K562 (cell line): ENCODE measurements at regions not wholly inside any gene's neighbourhood (a gene's known extent, or its start where the extent isn't known, plus 50 kb on each side); places are given as distances from the start of the nearest gene placed in this dataset.

Experiments used
- ATAC-seq: fragments of 200-7000 bp; cut with Tn5 transposase; 3 replicates; pipeline ENCODE4 v1.9.1; 2020; ENCODE audit warnings: moderate library complexity
- BruUV-seq: library from RNA; stranded (reverse); fragments of 400-500 nt; replicated peaks from 2 replicates; lab custom pipeline; 2021; lab: Mats Ljungman, UMichigan
- CTCF ChIA-PET: fragments of 300-600 bp; formaldehyde crosslinking; extraction: SDS; loops from one replicate; lab custom pipeline; 2021; ENCODE audit warnings: low intra/inter-chr PET ratio; lab: Yijun Ruan, JAX
- POLR2A ChIA-PET: fragments of 300-600, 350-650 bp; sonication (Branson Sonifier 250); formaldehyde crosslinking; extraction: SDS; loops from one replicate; lab custom pipeline; 2021; ENCODE audit warnings: antibody characterized with exemption, inconsistent platforms; lab: Yijun Ruan, JAX
- DNase-seq, 4 experiments: peaks; one replicate each; pipeline versions ENCODE4 v3.0.0 to v3.0.0-alpha.2; 2011 to 2018; ENCODE audit warnings: low spot score in 3 of 4, mixed read lengths in 3 of 4; ENCODE audit errors: extremely low read depth in 1 of 4
- FAIRE-seq: peaks from 2 replicates; lab custom pipeline; 2011; peaks lifted over from hg19 to GRCh38; lab: Jason Lieb, UNC
- H2AFZ ChIP-seq: 2 replicates; pipeline ENCODE4 v1.6.0; 2011; ENCODE audit warnings: low read depth, low read length, control low read depth, inconsistent platforms
- H3K27ac ChIP-seq: fragments of 200-600 bp; 3 replicates; pipeline ENCODE4 v1.8.0; 2011; ENCODE audit warnings: low read depth, mild to moderate bottlenecking, control low read depth, inconsistent platforms, low read length, moderate library complexity, mixed read lengths; ENCODE audit errors: extremely low read depth
- H3K27me3 ChIP-seq, 2 experiments: fragments of 300-600 bp in 1 of 2; 2 replicates in 1 of 2; 3 replicates in 1 of 2; pipeline versions ENCODE4 v1.6.0 to v1.8.0; 2011; ENCODE audit warnings: inconsistent platforms in 2 of 2, low read length in 2 of 2, mild to moderate bottlenecking in 1 of 2, mixed read lengths in 1 of 2, moderate library complexity in 1 of 2; ENCODE audit not compliant: control insufficient read depth in 2 of 2, insufficient read depth in 2 of 2
- H3K36me3 ChIP-seq: fragments of 300-600 bp; 3 replicates; pipeline ENCODE4 v1.8.0; 2011; ENCODE audit warnings: mild to moderate bottlenecking, low read length, inconsistent platforms; ENCODE audit not compliant: control insufficient read depth, insufficient read depth
- H3K4me1 ChIP-seq, 2 experiments: fragments of 200-600 bp in 1 of 2; replicated peaks in 1 of 2; 2 replicates in 1 of 2; 3 replicates in 1 of 2; pipeline versions ENCODE4 v1.5.1 to v1.8.0; 2011; ENCODE audit warnings: inconsistent platforms in 2 of 2, low read length in 2 of 2, mild to moderate bottlenecking in 1 of 2, mixed read lengths in 1 of 2, moderate library complexity in 1 of 2; ENCODE audit not compliant: control insufficient read depth in 2 of 2, insufficient read depth in 2 of 2
- H3K4me2 ChIP-seq: 2 replicates; pipeline ENCODE4 v1.6.1; 2011; ENCODE audit warnings: low read length, control low read depth, inconsistent platforms, mixed read lengths; ENCODE audit not compliant: insufficient read depth
- H3K4me3 ChIP-seq: fragments of 200-600 bp; sonication (generic), shearing (Covaris generic); 2 replicates; pipeline ENCODE4 v1.5.1; 2016; ENCODE audit warnings: control low read depth, inconsistent platforms
- H3K79me2 ChIP-seq: fragments of 200-600 bp; 3 replicates; pipeline ENCODE4 v1.8.0; 2011; ENCODE audit warnings: low read length, inconsistent platforms; ENCODE audit not compliant: control insufficient read depth, insufficient read depth
- H3K9ac ChIP-seq, 2 experiments: 2 replicates each; pipeline versions ENCODE4 v1.6.0 to v1.6.1; 2011; ENCODE audit warnings: low read depth in 2 of 2, low read length in 2 of 2, control low read depth in 1 of 2, inconsistent platforms in 1 of 2, mild to moderate bottlenecking in 1 of 2, mixed read lengths in 1 of 2; ENCODE audit not compliant: insufficient read depth in 1 of 2
- H3K9me1 ChIP-seq: one replicate; pipeline ENCODE4 v1.6.0; 2011; ENCODE audit warnings: inconsistent platforms, mild to moderate bottlenecking, low read length, moderate library complexity; ENCODE audit not compliant: control insufficient read depth, insufficient read depth
- H3K9me3 ChIP-seq: replicated peaks from 2 replicates; pipeline ENCODE4 v1.5.1; 2011; ENCODE audit warnings: low read depth, low read length, inconsistent platforms; ENCODE audit not compliant: control insufficient read depth, insufficient read depth
- H4K20me1 ChIP-seq: replicated peaks from 2 replicates; pipeline ENCODE4 v1.6.1; 2011; ENCODE audit warnings: low read length, inconsistent platforms, mixed read lengths; ENCODE audit not compliant: control insufficient read depth, insufficient read depth
- ARNT ChIP-seq, 2 experiments: fragments of 450-650 bp; IDR thresholded peaks; 2 replicates each; pipeline ENCODE4 v1.6.1; 2016; ENCODE audit warnings: mild to moderate bottlenecking in 1 of 2
- BRCA1 ChIP-seq, 2 experiments: fragments of 450-650 bp in 1 of 2; sonication (generic) in 1 of 2; formaldehyde crosslinking in 1 of 2; IDR thresholded peaks; 2 replicates each; pipeline versions ENCODE4 v1.5.0 to v1.6.1; 2017 to 2020; ENCODE audit warnings: mild to moderate bottlenecking in 1 of 2, missing genetic modification reagents in 1 of 2
- CBFB ChIP-seq: sonication (generic); formaldehyde crosslinking; IDR thresholded peaks from 2 replicates; pipeline ENCODE4 v1.4.0; 2020; ENCODE audit warnings: mild to moderate bottlenecking, missing genetic modification reagents
- ELK3 ChIP-seq: fragments of 450-650 bp; formaldehyde crosslinking; IDR thresholded peaks from 2 replicates; pipeline ENCODE4 v1.4.0; 2020; ENCODE audit warnings: mild to moderate bottlenecking
- EZH2 ChIP-seq: IDR thresholded peaks from 2 replicates; pipeline ENCODE4 v1.6.1; 2012; ENCODE audit warnings: low read depth, mild to moderate bottlenecking, inconsistent platforms, low read length, borderline replicate concordance
- KAT8 ChIP-seq: fragments of 450-650 bp; IDR thresholded peaks from 2 replicates; pipeline ENCODE4 v1.6.1; 2016; ENCODE audit warnings: low read depth, mild to moderate bottlenecking
- MCM2 ChIP-seq: fragments of 450-650 bp; IDR thresholded peaks from 2 replicates; pipeline ENCODE4 v1.6.1; 2017; ENCODE audit warnings: low read depth, mild to moderate bottlenecking
- MCM3 ChIP-seq: fragments of 450-650 bp; IDR thresholded peaks from 2 replicates; pipeline ENCODE4 v1.6.1; 2016
- NCOA1 ChIP-seq: fragments of 450-650 bp; IDR thresholded peaks from 2 replicates; pipeline ENCODE4 v1.6.1; 2016; ENCODE audit warnings: low read depth
- POLR3A ChIP-seq: IDR thresholded peaks from 2 replicates; pipeline ENCODE4 v1.6.1; 2011; ENCODE audit warnings: borderline replicate concordance, mild to moderate bottlenecking, moderate library complexity; ENCODE audit not compliant: insufficient read length, insufficient read depth; ENCODE audit errors: extremely low read depth
- PPARD ChIP-seq: fragments of 250-450 bp; sonication (Bioruptor Pico); IDR thresholded peaks from 2 replicates; pipeline ENCODE4 v1.8.0; 2022; ENCODE audit warnings: inconsistent platforms, mild to moderate bottlenecking, moderate library complexity
- SMARCA5 ChIP-seq: fragments of 450-650 bp; IDR thresholded peaks from 2 replicates; pipeline ENCODE4 v1.6.1; 2016
- STAT6 ChIP-seq: sonication (generic); formaldehyde crosslinking; IDR thresholded peaks from 2 replicates; pipeline ENCODE4 v1.8.1; 2023; ENCODE audit warnings: mild to moderate bottlenecking, missing genetic modification reagents
- SUPT5H ChIP-seq: fragments of 450-650 bp; IDR thresholded peaks from 2 replicates; pipeline ENCODE4 v1.6.1; 2016
- ZNF23 ChIP-seq: fragments of 250-450 bp; sonication (Bioruptor Pico); IDR thresholded peaks from 2 replicates; pipeline ENCODE4 v1.4.0; 2020; ENCODE audit warnings: mild to moderate bottlenecking
- ZSCAN29 ChIP-seq: fragments of 450-650 bp; IDR thresholded peaks from 2 replicates; pipeline ENCODE4 v1.6.1; 2017
- WGBS: fragments of 100-300 bp; shearing (Covaris generic); methylation state at CpG from one replicate; pipeline ENCODE4 v1.1.6; 2016; ENCODE audit warnings: low coverage, mixed read lengths; ENCODE audit not compliant: insufficient coverage; ENCODE audit errors: missing lambda C conversion rate; 5-methylcytosine and 5-hydroxymethylcytosine counted together
- in situ Hi-C: fragments of 300-500 bp; cut with MboI; formaldehyde crosslinking; loops from 4 replicates; pipeline ENCODE4 v1.15.0; 2018; ENCODE audit warnings: inconsistent platforms, mixed read lengths
- intact Hi-C: fragments of 100-400 bp; cut with micrococcal nuclease; formaldehyde crosslinking; loops from 2 replicates; pipeline ENCODE4 v1.14.2; 2022
- TF ChIP-seq, protein P1 (sequence below), 2 experiments: fragments of 450-650 bp; IDR thresholded peaks; 2 replicates each; pipeline ENCODE4 v1.6.1; 2016
- TF ChIP-seq, protein P2 (sequence below): fragments of 450-650 bp; formaldehyde crosslinking; conservative IDR thresholded peaks from 2 replicates; pipeline ENCODE4 v1.4.0; 2022; ENCODE audit warnings: mild to moderate bottlenecking, missing genetic modification characterization

DNA sequence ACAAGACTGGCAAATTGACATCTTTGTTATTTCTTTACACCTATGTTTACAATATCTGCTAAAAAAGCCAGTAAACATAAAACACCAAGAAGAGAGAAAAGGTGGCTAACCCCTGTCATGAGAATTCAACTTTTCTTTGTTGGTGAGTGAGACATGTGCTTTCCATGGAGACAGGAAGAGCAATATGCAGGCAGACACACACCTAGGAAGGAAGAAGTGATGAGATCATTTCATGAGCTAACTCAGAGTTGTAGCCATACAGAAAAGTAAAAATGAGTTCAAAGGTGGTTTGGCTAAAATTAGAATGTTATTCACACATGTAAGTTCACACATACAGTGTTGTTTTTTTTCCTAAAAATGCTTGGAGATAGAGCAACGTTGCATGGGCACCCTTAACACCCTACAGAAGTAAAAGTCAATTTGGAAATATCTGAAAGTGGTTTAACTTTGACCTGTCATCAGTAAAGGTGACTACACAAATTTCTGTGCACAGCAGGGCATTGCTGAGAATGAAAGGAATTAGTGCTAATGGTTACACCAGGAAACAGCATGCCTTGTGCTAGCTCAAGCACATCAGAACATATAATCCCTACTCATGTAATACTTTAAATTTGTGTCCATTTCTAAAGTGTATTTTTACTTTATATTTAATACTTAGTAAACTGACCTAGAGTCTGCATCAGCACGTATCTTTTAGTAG lies 557.6 kb downstream of the CBLN2 start:
- H4K20me1 ChIP-seq, result no peaks in the 10 kb centered on the region
- H3K4me1 ChIP-seq, result no peaks in the 10 kb centered on the region
- ChIA-PET CTCF (no interaction called here), POLR2A (no interaction called here)
- H3K4me3 ChIP-seq, result no peak overlapping the region
- ATAC-seq (no peak), FAIRE-seq (no peak), DNase-seq (no peak)
- no peak overlapping the region for H3K4me2 ChIP-seq
- H3K9ac ChIP-seq, result no peak overlapping the region
- intact Hi-C loops, result no loop called here
- H3K9me3 ChIP-seq, result no peaks in the 10 kb centered on the region
- H3K79me2 ChIP-seq, result no peaks in the 10 kb centered on the region
- 0% methylated on average over 2 of the region's 2 CpGs for WGBS
- in situ Hi-C loops, result no loop called here
- no TSS peak for BruUV-seq
- H3K27ac ChIP-seq, result no peak overlapping the region
- no peaks in the 10 kb centered on the region for H3K9me1 ChIP-seq
- no peaks in the 10 kb centered on the region for H3K36me3 ChIP-seq
- no peaks in the 10 kb centered on the region for H3K27me3 ChIP-seq
- TF ChIP-seq CBFB (CRISPR knock-in tag) (no peak), ZSCAN29 (no peak), BRCA1 (IDR thresholded peaks at IDR 0.05) (no peak), BRCA1 (CRISPR knock-in tag; IDR thresholded peaks at IDR 0.05) (no peak), SUPT5H (no peak), STAT6 (CRISPR knock-in tag) (no peak), POLR3A (no peak), ARNT (IDR thresholded peaks at IDR 0.05) (no peak), EZH2 (no peak), NCOA1 (no peak), ZNF23 (CRISPR knock-in tag) (no peak), MCM2 (no peak), SMARCA5 (no peak), PPARD (CRISPR knock-in tag) (no peak), ELK3 (CRISPR knock-in tag) (no peak), KAT8 (no peak), MCM3 (no peak)
- TF ChIP-seq, protein P1, sequence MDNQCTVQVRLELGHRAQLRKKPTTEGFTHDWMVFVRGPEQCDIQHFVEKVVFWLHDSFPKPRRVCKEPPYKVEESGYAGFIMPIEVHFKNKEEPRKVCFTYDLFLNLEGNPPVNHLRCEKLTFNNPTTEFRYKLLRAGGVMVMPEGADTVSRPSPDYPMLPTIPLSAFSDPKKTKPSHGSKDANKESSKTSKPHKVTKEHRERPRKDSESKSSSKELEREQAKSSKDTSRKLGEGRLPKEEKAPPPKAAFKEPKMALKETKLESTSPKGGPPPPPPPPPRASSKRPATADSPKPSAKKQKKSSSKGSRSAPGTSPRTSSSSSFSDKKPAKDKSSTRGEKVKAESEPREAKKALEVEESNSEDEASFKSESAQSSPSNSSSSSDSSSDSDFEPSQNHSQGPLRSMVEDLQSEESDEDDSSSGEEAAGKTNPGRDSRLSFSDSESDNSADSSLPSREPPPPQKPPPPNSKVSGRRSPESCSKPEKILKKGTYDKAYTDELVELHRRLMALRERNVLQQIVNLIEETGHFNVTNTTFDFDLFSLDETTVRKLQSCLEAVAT (IDR thresholded peaks at IDR 0.05), result no peak
- TF ChIP-seq, protein P2, sequence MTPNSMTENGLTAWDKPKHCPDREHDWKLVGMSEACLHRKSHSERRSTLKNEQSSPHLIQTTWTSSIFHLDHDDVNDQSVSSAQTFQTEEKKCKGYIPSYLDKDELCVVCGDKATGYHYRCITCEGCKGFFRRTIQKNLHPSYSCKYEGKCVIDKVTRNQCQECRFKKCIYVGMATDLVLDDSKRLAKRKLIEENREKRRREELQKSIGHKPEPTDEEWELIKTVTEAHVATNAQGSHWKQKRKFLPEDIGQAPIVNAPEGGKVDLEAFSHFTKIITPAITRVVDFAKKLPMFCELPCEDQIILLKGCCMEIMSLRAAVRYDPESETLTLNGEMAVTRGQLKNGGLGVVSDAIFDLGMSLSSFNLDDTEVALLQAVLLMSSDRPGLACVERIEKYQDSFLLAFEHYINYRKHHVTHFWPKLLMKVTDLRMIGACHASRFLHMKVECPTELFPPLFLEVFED (CRISPR knock-in tag), result no peak
- H2AFZ ChIP-seq, result no peak overlapping the region
